GM19372 (cell line): ENCODE measurements at regions not wholly inside any gene's neighbourhood (a gene's known extent, or its start where the extent isn't known, plus 50 kb on each side); places are given as distances from the start of the nearest gene placed in this dataset.

Source experiments
- ATAC-seq: cut with Tn5 transposase; IDR thresholded peaks from one replicate; pipeline ENCODE4 v1.9.1; 2021; ENCODE audit warnings: mild to moderate bottlenecking, low read depth, moderate library complexity; ENCODE audit not compliant: unreplicated experiment

DNA sequence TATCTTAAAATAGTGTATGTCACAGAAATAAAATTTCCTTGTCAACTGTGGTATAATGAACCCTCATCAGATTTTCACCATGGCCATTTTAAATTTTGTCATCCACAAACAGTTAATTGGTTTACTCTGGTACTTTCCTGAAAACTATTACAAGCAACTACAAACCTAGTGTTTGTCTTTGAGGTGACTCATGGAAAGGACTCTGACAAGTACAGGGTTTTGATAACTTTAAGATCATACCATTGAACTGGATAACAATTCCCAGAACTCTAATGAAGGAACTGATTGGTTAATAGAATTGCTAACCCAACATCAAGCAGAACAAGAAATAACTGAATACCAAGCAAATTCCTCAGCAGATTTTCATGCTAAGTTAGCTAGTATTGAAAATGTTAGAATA lies 237.7 kb upstream of the IPO5 start:
- ATAC-seq: no peak

- no peak for ATAC-seq
Measured at GRCh38 chr13:97716746-97717145, 236.7 kb upstream of the IPO5 start.

DNA sequence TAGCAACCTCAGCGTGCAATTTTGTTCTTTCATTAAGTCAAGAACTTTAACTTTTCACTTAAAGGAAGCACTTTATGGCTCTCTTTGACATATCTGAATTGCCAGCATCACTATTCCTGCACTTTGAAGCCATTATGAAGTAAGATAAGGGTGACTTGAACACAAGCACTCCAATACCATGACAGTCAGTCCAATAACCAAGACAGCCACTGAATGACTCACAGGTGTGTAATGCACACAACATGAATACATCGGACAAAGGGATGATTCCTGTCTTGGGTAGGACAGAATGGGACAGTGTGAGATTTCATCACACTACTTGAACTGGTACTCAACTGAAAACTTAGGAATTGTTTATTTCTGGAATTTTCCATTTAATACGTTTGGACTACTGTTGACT lies 233.7 kb upstream of the IPO5 start:
- no peak for ATAC-seq

DNA sequence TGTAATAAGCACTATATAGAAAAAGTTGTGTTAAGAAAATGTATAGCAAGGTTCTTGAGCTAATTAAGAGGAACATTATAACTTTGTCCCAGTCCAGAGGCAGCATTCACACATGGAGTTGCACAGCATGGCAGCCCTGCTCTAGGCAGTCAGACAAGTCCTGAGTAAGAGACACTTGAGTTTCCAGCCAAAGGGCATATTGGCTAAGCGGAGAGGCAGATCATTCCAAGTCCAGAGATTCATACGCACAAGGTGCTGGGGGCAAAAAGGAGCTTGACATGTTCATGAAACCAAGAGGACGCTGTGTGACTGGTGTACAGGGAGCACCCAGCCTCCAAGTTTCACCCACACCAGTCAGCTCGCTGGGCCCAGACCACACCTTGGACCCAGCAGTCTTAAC lies 232.6 kb upstream of the IPO5 start:
- ATAC-seq: no peak

GRCh38 chr13:97723655-97724054 lies 229.8 kb upstream of the IPO5 start:
- ATAC-seq: no peak

GRCh38 chr13:97724450-97724849 lies 229.0 kb upstream of the IPO5 start:
- ATAC-seq: no peak

DNA sequence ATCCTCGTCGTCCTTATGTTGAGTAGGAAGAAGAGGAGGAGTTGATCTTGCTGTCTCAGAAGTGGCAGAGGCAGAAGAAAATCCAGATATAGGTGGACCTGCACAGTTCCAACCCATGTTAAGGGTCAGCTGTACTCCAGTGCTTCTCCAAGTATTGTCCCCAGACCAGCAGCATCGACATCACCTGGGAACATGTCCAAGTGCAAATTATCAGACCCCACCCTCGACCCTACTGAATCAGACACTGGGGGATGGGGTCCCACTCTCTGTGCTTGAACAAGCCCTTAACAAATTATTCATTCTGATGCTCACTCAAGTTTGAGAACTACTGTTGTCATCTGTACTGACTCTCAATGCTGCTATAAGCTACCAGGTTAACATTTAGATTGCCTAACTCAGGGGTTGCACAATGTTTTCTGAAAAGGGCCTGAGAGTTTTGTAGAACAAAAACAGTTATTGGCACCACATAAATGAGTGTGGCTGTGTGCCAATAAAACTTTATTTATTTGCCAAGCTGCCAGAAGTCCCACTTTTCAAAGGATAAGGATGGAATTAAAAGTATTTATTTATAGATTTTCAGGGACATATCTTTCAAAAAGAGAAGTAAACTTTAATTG lies 226.7 kb upstream of the IPO5 start:
- no peak for ATAC-seq

GRCh38 chr13:97727991-97728390 lies 225.5 kb upstream of the IPO5 start:
- ATAC-seq: no peak

- no peak for ATAC-seq
Measured at GRCh38 chr13:97736436-97736835, 217.0 kb upstream of the IPO5 start.

DNA sequence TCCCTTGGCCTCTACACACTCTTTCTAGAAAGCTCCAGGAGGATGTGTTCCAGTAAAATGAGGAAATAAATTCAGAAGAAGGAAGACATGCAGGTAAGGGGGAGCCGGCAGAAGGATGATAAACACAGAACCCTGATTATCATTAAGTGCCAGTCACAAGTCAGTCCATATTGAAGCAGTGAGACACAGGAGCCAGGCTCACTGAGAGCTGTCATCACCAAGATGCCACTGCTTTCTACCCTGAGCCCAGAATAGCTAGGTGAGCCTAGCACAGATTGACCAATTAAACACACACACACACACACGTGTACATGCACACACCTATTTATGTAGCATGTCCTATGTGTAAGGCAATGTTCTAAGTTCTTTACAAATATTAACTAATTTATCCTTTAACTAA lies 211.4 kb upstream of the IPO5 start:
- no peak for ATAC-seq

GRCh38 chr13:97743938-97744337 lies 209.5 kb upstream of the IPO5 start:
- ATAC-seq: no peak

DNA sequence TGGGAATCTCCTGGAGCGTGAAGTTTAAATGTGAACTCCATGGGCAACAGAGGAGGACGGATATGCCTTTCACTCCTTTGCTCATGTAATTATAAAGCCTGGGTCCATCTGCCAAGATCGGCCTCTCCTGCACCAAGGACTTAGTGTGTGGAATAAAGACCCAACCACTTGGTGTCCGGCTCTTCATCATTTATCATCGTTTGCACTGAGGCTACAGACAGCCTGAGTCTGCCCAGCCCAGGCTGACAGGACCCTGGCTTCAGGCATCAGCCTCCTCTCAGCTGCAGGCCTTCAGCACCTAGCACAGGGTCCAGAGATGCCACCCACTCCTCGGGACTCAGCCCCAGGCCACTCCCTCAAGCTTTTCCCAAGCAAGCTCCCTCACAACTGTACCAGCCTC lies 206.8 kb upstream of the IPO5 start:
- no peak for ATAC-seq

- ATAC-seq: no peak
Measured at GRCh38 chr13:97749174-97749573, 204.3 kb upstream of the IPO5 start.

DNA sequence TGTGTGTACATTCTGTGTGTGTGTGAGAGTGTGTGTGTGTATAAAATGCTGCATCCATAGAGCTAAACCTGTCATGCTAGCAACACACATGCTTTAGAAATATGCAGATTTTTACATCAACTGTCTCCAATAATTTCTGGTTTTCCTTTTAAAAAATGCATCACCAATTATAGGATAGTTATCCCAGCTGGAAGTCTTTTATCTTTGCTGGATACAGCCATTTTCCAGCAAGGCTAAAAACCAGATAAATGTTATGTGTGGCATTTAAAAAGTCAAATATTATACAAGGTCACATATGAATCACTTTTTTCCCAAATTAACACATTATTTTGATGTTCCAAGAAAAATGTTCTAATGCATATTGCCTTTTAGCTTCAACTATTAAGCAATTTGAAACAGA lies 202.0 kb upstream of the IPO5 start:
- ATAC-seq: no peak

DNA sequence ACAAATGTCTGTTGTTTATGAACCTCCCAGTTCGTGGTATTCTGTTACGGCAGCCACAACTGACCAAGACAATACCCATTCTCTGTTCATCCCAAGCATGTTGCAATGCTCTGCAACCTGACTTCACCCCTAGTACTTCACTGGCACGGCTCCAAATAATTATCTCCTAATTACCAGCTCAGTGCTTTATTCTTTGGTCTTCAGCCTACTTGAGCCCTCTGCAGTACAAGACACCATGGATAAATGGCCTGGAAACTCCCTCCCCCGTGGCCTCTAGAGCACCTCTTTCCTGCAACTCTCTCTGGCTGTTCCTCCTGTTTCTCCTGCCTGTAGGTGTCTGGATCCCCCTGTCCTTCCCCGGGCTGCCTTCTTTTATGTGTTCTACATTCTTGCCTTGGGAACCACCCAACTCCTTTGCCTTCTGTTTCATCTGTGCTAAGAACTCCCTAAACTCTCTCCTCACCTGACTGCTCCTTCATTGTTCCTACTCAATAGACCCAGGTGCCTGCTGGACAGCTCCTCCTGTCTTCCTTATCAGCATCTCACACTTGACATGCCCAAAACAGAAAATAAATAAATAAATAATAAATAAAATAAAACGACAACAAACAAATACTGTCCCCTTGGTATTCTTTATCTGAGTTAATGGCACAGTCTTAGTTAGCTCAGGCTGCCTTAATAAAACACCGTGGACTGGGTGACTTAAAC lies 200.4 kb upstream of the IPO5 start:
- ATAC-seq: no peak

DNA sequence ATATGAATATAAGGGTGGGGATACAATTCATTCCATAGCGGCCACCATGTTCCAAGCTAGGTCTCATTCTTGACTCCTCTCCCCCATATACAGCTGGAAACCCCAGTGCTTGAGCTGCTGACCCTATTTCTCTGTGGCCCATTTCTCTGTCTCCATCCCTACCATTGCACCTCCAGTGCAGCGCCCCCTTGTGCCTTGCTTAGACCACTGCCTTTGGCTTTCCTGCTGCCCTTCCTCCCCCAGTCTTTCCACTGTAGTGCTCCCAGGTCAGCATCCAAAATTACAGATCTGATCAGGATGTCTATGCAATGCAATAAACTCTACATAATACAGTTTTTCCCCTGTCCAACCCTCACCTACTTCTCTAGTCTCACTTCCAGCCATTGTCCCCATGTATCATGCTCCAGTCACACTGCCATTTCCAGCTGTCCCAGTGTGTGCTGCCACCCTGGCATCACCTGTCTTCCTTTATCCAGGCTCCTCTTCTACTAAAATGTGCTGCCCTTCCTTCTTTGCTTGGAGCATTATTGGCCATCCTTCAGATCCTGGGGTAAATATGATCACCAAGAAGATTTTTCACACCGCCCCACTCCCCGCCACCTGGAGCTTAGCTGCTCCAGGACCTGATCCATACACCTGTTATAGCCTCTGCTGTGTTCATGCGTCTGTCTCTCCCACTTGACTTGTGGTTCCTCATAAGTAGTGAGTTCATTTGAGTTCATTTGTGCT lies 199.4 kb upstream of the IPO5 start:
- no peak for ATAC-seq

- no peak for ATAC-seq
Measured at GRCh38 chr13:97757807-97758206, 195.7 kb upstream of the IPO5 start.

- no peak for ATAC-seq
Measured at GRCh38 chr13:97758317-97758716, 195.2 kb upstream of the IPO5 start.

DNA sequence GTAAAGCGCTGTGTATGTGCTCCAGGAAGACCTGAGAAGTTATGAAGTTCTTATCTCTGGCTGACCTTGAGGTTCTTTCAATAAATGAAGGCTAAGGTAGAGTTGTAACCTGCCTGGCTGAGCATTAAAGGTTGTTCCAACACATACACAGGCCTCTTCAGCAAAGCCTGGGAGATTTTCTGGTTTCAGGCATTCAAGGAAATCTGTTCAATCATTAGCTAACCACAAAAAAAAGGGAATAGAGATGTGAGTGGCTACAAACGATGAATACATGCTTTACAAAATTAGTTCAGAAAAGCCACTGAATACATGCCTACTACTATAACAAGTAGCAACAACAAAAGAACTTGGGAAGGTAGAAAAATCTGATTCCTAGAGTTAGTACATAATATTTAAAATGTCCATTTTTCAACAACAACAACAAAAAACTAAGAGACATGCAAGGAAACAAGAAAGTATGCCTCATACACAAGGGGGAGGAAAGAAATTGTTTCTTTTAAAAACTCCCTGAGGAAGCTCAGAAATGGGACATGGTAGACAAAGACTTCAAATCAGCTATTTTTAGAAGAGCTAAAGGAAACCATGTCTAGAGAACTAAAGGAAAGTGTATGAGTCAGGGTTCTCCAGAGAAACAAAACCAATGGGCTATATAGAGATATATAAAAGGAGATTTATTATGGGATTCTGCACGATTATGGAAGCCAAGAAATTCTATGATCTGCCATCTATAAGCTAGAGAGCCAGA lies 191.5 kb upstream of the IPO5 start:
- no peak for ATAC-seq

- no peak for ATAC-seq
Measured at GRCh38 chr13:97766749-97767148, 186.7 kb upstream of the IPO5 start.

DNA sequence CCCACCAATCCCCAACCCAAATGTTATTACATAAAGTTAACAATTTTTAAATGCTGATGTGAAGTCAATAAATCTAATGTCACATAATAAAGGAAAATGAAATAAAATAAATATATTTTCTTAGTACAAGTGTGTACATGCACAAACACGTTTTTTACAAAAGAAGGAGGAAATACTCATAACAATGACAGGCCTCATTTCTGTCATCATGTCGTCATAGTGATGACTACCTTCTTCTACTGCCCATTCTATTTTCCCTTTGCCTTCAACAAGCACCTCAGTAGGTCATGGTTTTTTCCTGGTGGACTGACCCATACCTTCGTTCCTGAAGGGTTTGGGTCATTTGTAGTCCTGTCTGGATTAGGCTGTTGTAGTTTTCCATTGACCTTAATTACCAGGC lies 185.3 kb upstream of the IPO5 start:
- no peak for ATAC-seq
